Osteocyte (in vitro differentiated cells): ENCODE measurements at regions not wholly inside any gene's neighbourhood (a gene's known extent, or its start where the extent isn't known, plus 50 kb on each side); places are given as distances from the start of the nearest gene placed in this dataset.
A peak's percentile ranks its signal among the peaks of the same experiment; 100 is the strongest.

Experiments used
- DNase-seq: peaks from one replicate; pipeline ENCODE4 v3.0.0; 2021; ENCODE audit warnings: mixed read lengths; ENCODE audit not compliant: unreplicated experiment; ENCODE audit errors: extremely low spot score
- H3K27ac Mint-ChIP-seq: one replicate; pipeline ENCODE4 v1.8.0; 2021; ENCODE audit warnings: mild to moderate bottlenecking, mixed read lengths; ENCODE audit not compliant: unreplicated experiment
- H3K27me3 Mint-ChIP-seq: one replicate; pipeline ENCODE4 v1.8.0; 2021; ENCODE audit warnings: mixed read lengths; ENCODE audit not compliant: unreplicated experiment
- H3K36me3 Mint-ChIP-seq: one replicate; pipeline ENCODE4 v1.8.0; 2021; ENCODE audit warnings: mixed read lengths; ENCODE audit not compliant: unreplicated experiment
- H3K4me1 Mint-ChIP-seq: one replicate; pipeline ENCODE4 v1.8.0; 2021; ENCODE audit warnings: mixed read lengths; ENCODE audit not compliant: unreplicated experiment
- H3K4me3 Mint-ChIP-seq: one replicate; pipeline ENCODE4 v1.8.0; 2021; ENCODE audit warnings: mild to moderate bottlenecking, moderate library complexity, mixed read lengths; ENCODE audit not compliant: unreplicated experiment
- H3K9me3 Mint-ChIP-seq: one replicate; pipeline ENCODE4 v1.8.0; 2021; ENCODE audit warnings: mixed read lengths; ENCODE audit not compliant: unreplicated experiment
- CTCF ChIP-seq: fragments of 200-600 bp; sonication (generic); IDR thresholded peaks from 2 replicates; pipeline ENCODE4 v1.5.0; 2021; ENCODE audit warnings: antibody characterized with exemption, mild to moderate bottlenecking, moderate library complexity

GRCh38 chr3:40827942-40828688 is 303.4 kb downstream of the ZNF621 start:
- DNase-seq = no peak
- no peaks in the 10 kb centered on the region for H3K36me3 Mint-ChIP-seq
- no peak overlapping the region for H3K4me3 Mint-ChIP-seq
- H3K4me1 Mint-ChIP-seq = no peaks in the 10 kb centered on the region
- no peaks in the 10 kb centered on the region for H3K9me3 Mint-ChIP-seq
- H3K27me3 Mint-ChIP-seq = no peaks in the 10 kb centered on the region
- TF ChIP-seq CTCF = no peak
- H3K27ac Mint-ChIP-seq = no peak overlapping the region

- peak; percentile 15 for DNase-seq
- no peak overlapping the region for H3K27ac Mint-ChIP-seq
- no peaks in the 10 kb centered on the region for H3K36me3 Mint-ChIP-seq
- no peak overlapping the region for H3K4me3 Mint-ChIP-seq
- no peaks in the 10 kb centered on the region for H3K9me3 Mint-ChIP-seq
- no peaks in the 10 kb centered on the region for H3K4me1 Mint-ChIP-seq
- no peaks in the 10 kb centered on the region for H3K27me3 Mint-ChIP-seq
- TF ChIP-seq CTCF = no peak
These were observed 304.1 kb downstream of the ZNF621 start for GRCh38 chr3:40828741-40829415.

- Mint-ChIP-seq H3K4me1 (no peaks in the 10 kb centered on the region), H3K4me3 (no peak overlapping the region), H3K36me3 (no peaks in the 10 kb centered on the region), H3K27me3 (no peaks in the 10 kb centered on the region), H3K27ac (no peak overlapping the region), H3K9me3 (no peaks in the 10 kb centered on the region)
- TF ChIP-seq CTCF = no peak
- no peak for DNase-seq
These were observed 305.1 kb downstream of the ZNF621 start for GRCh38 chr3:40829876-40830275.

- TF ChIP-seq CTCF = no peak
- H3K4me3 Mint-ChIP-seq = no peak overlapping the region
- no peaks in the 10 kb centered on the region for H3K36me3 Mint-ChIP-seq
- no peak overlapping the region for H3K27ac Mint-ChIP-seq
- DNase-seq = no peak
- H3K9me3 Mint-ChIP-seq = peaks cover 5% of the 10 kb centered on the region
- H3K4me1 Mint-ChIP-seq = no peaks in the 10 kb centered on the region
- H3K27me3 Mint-ChIP-seq = no peaks in the 10 kb centered on the region
These were observed 312.5 kb downstream of the ZNF621 start for GRCh38 chr3:40837300-40837699.

- Mint-ChIP-seq H3K36me3 (no peaks in the 10 kb centered on the region), H3K27ac (no peak overlapping the region), H3K4me1 (peaks cover 3% of the 10 kb centered on the region), H3K27me3 (no peaks in the 10 kb centered on the region), H3K4me3 (no peak overlapping the region), H3K9me3 (peaks cover 5% of the 10 kb centered on the region)
- DNase-seq = no peak
- TF ChIP-seq CTCF = no peak
These were observed 316.4 kb downstream of the ZNF621 start for GRCh38 chr3:40841131-40841530.
